Epithelial cell of proximal tubule (primary cell): ENCODE measurements at regions not wholly inside any gene's neighbourhood (a gene's known extent, or its start where the extent isn't known, plus 50 kb on each side); places are given as distances from the start of the nearest gene placed in this dataset.

ENCODE experiments used
- DNase-seq: peaks from one replicate; pipeline ENCODE4 v3.0.0-alpha.2; 2011; ENCODE audit warnings: low read depth
- H3K4me3 ChIP-seq: 2 replicates; pipeline ENCODE4 v1.5.1; 2011; ENCODE audit warnings: low read depth, mild to moderate bottlenecking, low read length
- CTCF ChIP-seq: conservative IDR thresholded peaks from 2 replicates; pipeline ENCODE4 v1.5.1; 2012; ENCODE audit warnings: low read depth, mild to moderate bottlenecking, low read length

- no peak for DNase-seq
- H3K4me3 ChIP-seq: no peak overlapping the region
- TF ChIP-seq CTCF: no peak
Measured at GRCh38 chr5:135694012-135694411, 115.2 kb upstream of the CXCL14 start.

- no peak for TF ChIP-seq CTCF
- no peak for DNase-seq
Measured at GRCh38 chr5:135693371-135693955, 114.7 kb upstream of the CXCL14 start.

GRCh38 chr5:135691044-135691443, 112.3 kb upstream of the CXCL14 start:
- TF ChIP-seq CTCF: no peak
- DNase-seq: no peak
- no peak overlapping the region for H3K4me3 ChIP-seq

More at GRCh38 chr5:135693371-135693955, 114.7 kb upstream of the CXCL14 start:
- no peak overlapping the region for H3K4me3 ChIP-seq

- no peak for TF ChIP-seq CTCF
- no peak for DNase-seq
- no peak overlapping the region for H3K4me3 ChIP-seq
Measured at GRCh38 chr5:135690466-135690865, 111.7 kb upstream of the CXCL14 start.

GRCh38 chr5:135689506-135689905, 110.7 kb upstream of the CXCL14 start:
- DNase-seq: no peak
- no peak overlapping the region for H3K4me3 ChIP-seq
- no peak for TF ChIP-seq CTCF

- TF ChIP-seq CTCF: no peak
- H3K4me3 ChIP-seq: no peak overlapping the region
- no peak for DNase-seq
Measured at GRCh38 chr5:135688385-135688784, 109.6 kb upstream of the CXCL14 start.

GRCh38 chr5:135683189-135683588, 104.4 kb upstream of the CXCL14 start:
- no peak overlapping the region for H3K4me3 ChIP-seq
- no peak for DNase-seq
- TF ChIP-seq CTCF: no peak
